SKM-1 (cell line): ENCODE measurements at regions not wholly inside any gene's neighbourhood (a gene's known extent, or its start where the extent isn't known, plus 50 kb on each side); places are given as distances from the start of the nearest gene placed in this dataset.

Experiments used
- DNase-seq: peaks from one replicate; lab custom pipeline; 2025; ENCODE audit not compliant: unreplicated experiment; lab: John Stamatoyannopoulos, UW

DNA sequence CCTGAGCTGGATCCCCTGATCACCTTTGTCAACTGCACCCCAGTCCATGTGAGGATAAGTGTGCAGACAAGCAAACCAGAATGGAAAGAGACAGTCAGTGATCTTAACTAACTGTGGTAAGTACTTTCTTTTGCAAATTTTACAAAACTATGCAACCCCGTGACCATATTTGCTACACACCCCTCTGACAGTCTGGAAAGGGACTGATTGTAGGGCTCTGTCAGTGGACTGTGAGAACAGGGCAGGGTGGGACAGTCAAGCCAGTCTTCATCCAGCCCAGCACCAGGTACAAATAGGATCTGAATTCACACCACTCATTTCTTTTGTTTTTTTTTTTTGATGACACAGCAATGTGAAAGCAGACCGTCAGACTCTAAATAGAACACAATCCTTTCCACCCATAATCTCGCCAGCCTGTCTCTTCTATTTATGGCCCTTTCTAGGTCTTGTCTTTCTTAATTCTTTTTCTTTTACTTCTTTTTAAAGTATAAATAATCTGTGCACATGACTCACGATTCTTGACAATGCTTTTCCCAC, 165.6 kb downstream of the ARL6IP6 start:
- DNase-seq = no peak

DNA sequence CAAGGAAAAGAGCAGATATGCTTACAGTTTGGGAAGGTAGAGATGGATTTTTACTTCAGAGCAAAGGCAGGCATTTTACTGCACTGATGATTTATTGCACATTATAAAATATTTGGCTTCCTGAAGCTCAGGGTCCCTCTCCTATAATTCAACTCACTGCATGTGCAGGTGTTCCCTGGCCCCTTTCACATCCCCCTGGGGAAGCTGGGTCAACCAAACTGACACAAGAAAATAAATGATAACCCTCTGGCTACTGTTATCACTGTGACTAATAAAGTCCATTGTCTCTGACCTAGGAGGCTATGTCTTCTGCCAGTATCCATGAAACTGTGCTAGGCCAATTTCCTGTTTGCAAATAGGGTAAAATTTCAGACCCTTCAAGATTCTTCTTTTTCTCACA, 163.1 kb downstream of the ARL6IP6 start:
- no peak for DNase-seq

- DNase-seq = no peak
Measured at GRCh38 chr2:152879275-152879674, 160.9 kb downstream of the ARL6IP6 start.

GRCh38 chr2:152875701-152876695, 157.6 kb downstream of the ARL6IP6 start:
- DNase-seq = no peak

- no peak for DNase-seq
Measured at GRCh38 chr2:152874955-152875354, 156.5 kb downstream of the ARL6IP6 start.

GRCh38 chr2:152870239-152870638, 151.8 kb downstream of the ARL6IP6 start:
- no peak for DNase-seq

DNA sequence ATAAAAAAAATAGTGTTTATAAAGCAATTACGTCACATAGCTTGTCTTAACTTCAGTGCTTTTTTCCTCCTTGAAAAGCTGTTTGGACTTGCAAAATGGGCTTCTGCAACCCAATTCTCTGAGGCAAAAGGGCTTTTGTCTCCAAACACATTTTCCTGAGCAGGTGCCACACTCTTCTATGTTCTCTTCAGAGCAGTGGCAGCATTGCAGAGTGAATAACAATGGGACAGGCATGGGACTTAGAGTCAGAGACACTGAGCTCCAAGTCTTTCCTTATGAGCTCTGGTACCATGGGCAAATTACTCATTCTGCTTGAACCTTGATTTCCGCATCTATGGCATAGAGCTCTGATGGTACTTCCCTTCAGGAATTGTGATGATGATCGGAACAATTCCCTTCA, 149.0 kb downstream of the ARL6IP6 start:
- no peak for DNase-seq

DNA sequence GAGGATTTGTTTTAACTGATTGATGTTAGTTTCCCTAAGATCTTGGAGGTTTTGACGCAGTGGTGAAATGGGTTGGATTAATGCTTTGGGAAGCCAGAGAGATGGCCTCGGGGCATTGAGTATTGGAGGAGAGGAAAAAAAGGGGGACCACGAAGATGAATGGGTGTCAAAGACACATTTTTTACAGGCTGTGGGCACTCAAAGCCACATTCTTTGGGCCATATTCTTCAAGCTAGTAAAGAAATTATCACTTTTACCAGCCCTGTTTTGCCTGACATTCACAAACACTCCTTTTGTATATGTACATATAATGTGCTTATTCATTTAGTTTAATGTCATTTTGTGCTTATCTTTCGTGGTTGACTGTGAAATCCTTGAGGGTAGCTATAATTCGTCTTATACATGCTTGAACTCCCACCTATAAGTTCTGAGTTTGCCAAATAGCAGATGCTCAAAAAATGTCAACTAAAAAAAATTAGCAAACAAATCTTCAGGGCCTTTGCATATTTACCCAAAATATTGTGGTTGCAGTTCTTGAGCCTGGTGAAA, 146.3 kb downstream of the ARL6IP6 start:
- DNase-seq = no peak

GRCh38 chr2:152863826-152864225, 145.4 kb downstream of the ARL6IP6 start:
- no peak for DNase-seq

DNA sequence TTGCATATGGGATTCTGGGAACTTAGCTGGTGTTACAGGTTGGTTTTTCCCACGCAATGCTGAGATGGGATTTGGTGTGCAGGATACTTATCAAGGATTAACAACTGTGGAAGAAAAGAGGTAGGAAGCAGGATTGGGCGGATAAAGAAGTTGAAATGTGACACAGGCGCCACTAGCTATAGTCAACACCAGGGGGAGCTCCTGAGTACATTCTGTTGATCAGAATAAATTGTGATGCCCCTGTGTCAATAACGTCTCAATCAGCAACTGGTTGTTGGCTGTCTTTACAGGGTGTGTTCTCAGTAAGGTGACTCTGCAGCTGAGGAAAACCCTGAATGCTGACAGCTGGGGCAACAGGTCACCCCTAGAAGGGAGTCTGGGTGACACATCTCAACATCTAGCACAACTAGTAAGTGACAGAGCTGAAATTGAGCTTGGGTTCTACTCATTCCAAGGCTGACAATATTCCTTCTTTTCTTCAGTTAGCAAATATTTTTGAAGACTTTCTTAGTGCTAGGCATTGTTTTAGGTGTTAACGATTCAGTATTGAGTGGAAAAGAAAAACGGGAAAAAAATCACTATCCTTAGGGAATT, 143.0 kb downstream of the ARL6IP6 start:
- peak; percentile 31 for DNase-seq

DNA sequence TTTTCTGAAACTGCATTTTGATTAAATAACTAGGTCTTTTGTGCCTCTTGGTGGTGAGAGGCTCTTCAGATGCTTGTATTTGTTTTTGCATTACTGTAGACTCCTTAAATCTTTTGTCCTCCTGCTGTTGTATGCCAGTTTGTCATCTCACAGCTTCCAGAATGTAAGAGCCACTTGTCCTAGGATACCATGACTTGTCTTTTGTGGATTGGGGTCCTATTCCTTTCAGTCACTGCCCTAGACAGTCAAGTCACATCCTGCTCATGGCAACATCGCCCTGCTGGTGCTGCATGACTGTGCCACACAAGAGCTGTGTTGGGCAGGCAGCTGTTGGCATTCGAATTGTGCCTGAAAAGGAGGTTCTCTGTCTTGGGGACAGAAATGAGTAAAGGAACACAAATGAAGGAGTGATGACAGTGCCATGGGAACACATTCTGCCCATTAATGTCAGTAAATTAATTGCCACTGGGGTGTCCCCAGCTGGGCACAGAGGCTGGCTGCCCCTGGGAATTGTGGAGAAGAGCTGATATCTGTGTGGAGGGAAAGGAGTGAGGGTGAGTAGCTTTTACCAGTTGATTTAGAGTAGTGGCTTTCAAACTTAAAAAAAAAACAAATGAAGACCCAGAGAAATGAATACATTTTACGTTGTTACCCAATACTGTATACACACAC, 140.3 kb downstream of the ARL6IP6 start:
- DNase-seq = no peak

- DNase-seq = no peak
Measured at GRCh38 chr2:152846697-152847470, 128.5 kb downstream of the ARL6IP6 start.

DNA sequence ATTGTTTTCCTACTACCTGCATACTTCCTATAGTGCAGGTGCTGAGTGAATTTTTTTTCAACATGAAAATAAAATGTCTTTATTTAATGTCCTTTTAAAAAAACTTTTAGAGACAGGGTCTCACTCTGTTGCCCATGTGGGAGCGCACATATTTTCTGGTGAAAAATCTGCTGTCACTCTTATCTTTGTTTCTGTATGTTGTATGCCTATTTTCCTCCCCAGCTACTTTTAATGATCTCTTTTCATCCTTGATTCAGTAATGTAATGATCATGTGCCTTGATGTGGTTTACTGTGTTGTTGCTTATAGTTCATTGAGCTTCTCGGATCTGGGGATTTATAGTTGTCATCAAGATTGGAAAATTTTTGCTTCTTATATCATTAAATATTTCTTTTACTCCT, 117.3 kb downstream of the ARL6IP6 start:
- no peak for DNase-seq

GRCh38 chr2:152827944-152828343, 109.5 kb downstream of the ARL6IP6 start:
- DNase-seq = no peak

DNA sequence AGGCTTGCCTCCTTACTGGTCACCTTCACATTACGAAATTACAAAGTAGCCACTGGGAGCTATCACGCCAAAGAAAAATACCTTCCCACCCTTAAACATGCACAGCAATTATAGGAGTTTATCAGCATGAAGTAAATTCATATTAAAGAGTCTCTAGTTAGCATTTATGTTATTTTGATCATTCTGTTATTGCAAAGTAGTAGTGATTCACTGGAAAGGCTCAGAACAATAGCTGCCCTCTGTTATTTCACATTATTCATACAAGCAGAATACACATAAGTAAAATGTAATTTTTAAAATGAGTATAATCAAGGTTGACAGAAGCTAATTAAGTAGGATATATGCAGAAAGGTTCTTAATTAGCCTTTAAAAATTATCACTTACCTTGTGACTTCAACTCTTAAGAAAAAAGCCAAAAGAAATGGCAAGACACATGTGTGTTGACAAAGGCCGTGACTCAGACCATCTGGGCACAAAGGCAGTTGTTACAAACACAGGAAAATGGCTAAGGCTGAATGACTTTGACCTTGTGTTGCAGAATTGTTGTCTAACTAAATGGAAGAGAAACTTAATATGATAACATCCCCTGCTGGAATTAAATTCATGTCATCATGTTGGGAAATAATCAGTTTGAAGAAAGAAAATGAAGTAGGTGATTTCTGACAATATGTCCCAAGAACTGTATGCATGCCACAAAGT, 108.3 kb downstream of the ARL6IP6 start:
- DNase-seq = no peak

DNA sequence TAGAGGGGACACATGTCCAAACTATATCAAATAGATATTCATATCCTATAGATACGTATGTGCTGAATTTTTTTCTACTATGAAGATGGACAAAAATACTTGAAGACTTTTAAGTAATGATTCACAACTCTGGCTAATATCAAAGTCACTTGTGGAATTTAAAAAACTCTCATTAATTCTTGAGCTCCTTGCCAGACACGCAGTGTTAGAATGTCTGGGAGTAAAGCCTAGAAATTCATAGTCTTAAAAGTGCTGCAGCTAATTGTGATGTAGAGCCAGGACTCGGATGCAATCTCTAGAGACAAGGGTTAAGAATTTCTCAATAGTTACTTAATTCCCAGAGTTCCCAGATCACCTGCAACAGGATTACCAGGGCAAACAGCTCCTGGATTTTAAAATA, 107.4 kb downstream of the ARL6IP6 start:
- no peak for DNase-seq

DNA sequence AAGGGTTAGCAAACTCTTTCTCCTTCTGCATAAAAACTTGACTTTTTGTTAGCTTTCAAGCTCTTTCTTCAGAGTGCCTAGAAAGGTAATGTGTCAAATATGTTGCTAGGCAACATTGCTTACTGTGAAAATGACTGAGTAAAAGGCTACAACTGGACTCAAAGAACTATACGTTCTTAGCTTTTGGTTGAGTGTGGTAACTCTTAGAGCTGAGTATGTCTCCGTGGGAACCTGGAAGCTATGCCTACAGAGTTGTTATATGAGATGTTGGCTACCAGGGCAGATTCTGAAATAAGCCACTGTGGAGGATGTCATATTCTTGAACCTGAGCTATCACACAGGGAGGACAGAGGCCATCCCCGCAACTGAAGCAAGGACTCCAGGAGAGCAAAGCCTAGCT, 105.5 kb downstream of the ARL6IP6 start:
- DNase-seq = no peak

DNA sequence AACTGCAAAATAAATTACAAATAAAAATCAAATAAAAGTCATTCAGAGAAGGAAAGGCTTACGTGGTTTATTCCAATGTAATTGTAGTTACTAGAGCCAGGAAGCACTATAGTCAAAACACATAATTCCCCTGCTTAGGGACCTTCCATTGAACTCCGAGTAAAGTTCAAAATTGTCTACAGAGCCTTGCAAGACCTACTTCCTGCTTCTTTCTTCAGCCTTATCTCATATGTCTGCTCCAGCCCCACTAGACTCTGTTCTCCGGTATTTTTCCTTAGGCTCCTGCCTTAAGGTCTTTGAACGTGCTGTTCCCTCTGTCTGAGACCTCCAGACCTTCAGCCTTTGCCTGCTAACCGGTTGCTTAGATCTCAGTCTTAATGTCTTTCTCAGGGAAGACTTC, 104.3 kb downstream of the ARL6IP6 start:
- DNase-seq = no peak

DNA sequence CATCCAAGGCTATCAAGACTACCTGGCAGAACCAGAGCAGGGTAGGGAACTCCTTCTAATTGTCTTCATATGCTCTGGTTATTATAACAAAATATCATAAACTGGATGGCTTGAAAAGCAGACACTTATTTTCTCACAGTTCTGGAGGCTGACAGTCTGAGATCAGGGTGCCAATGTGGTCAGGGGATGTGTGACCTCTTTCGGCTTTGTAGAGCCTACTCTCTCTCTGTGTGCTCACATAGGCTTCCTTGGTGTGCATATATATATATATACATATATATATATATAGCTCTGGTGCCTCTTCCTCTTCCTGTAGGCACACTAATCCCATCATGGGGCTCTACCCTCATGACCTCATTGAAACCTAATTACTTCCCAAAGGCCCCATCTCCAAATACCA, 101.6 kb downstream of the ARL6IP6 start:
- DNase-seq = no peak
